NCI-H460 (cell line): ENCODE measurements at regions not wholly inside any gene's neighbourhood (a gene's known extent, or its start where the extent isn't known, plus 50 kb on each side); places are given as distances from the start of the nearest gene placed in this dataset.

Experiments used
- DNase-seq: peaks from one replicate; pipeline ENCODE4 v3.0.0-alpha.2; 2016; ENCODE audit warnings: low read depth; ENCODE audit errors: extremely low read depth

GRCh38 chr3:68468695-68469375 is 463.5 kb downstream of the TAFA4 start:
- no peak for DNase-seq

GRCh38 chr3:68467465-68467864 is 464.9 kb downstream of the TAFA4 start:
- no peak for DNase-seq

GRCh38 chr3:68458581-68458980 is 473.8 kb downstream of the TAFA4 start:
- DNase-seq: no peak

- DNase-seq: no peak
These were observed 483.6 kb downstream of the TAFA4 start for GRCh38 chr3:68448510-68449383.

GRCh38 chr3:68447885-68448284 is 484.5 kb downstream of the TAFA4 start:
- no peak for DNase-seq

GRCh38 chr3:68441054-68441453 is 491.3 kb downstream of the TAFA4 start:
- DNase-seq: no peak

- DNase-seq: no peak
These were observed 495.5 kb downstream of the TAFA4 start for GRCh38 chr3:68436619-68437401.

GRCh38 chr3:68428495-68428894 is 503.9 kb downstream of the TAFA4 start:
- no peak for DNase-seq

GRCh38 chr3:68424796-68425460 is 507.4 kb downstream of the TAFA4 start:
- no peak for DNase-seq

GRCh38 chr3:68408626-68409025 is 523.7 kb downstream of the TAFA4 start:
- DNase-seq: no peak

GRCh38 chr3:68403741-68404140 is 528.6 kb downstream of the TAFA4 start:
- no peak for DNase-seq

- no peak for DNase-seq
These were observed 530.0 kb downstream of the TAFA4 start for GRCh38 chr3:68402235-68402918.

GRCh38 chr3:68378631-68379030 is 553.7 kb downstream of the TAFA4 start:
- no peak for DNase-seq

- DNase-seq: no peak
These were observed 558.6 kb downstream of the TAFA4 start for GRCh38 chr3:68373727-68374126.

GRCh38 chr3:68363796-68364195 is 568.6 kb downstream of the TAFA4 start:
- DNase-seq: no peak

GRCh38 chr3:68360492-68360891 is 571.9 kb downstream of the TAFA4 start:
- DNase-seq: no peak

- DNase-seq: no peak
These were observed 586.6 kb downstream of the TAFA4 start for GRCh38 chr3:68345781-68346180.

GRCh38 chr3:68342426-68342825 is 589.9 kb downstream of the TAFA4 start:
- DNase-seq: no peak

GRCh38 chr3:68336042-68336441 is 596.3 kb downstream of the TAFA4 start:
- no peak for DNase-seq

- DNase-seq: no peak
These were observed 597.9 kb downstream of the TAFA4 start for GRCh38 chr3:68334367-68334986.
